HL-60/S4 (cell line): ENCODE measurements at regions not wholly inside any gene's neighbourhood (a gene's known extent, or its start where the extent isn't known, plus 50 kb on each side); places are given as distances from the start of the nearest gene placed in this dataset.

Experiments
- in situ Hi-C: fragments of 300-500 bp; cut with MboI; formaldehyde crosslinking; loops from 2 replicates; pipeline ENCODE4 v1.14.3; 2022; ENCODE audit warnings: low sequenced_read_pairs

DNA sequence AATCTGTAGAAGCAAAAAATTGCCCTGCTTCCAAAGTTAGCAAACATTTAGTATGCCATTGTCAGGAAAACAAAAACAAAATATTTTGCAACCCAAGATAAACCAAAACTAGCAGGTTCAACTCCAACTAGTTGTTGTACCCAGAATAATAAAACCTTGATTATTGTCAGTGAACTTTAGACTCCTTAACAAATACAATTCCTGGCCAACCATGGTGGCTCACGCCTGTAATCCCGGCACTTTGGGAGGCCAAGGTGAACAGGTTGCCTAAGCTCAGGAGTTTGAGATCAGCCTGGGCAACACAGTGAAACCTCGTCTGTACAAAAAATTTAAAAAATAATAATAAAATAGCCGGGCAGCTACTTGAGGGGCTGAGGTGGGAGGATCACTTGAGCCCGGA lies 53.6 kb upstream of the EPCAM start:
- in situ Hi-C loops, result loop anchor here (10.0 to 25.0 kb wide), 2 partner anchors 321 to 678 kb away; no protein-coding TSS in a partner anchor

DNA sequence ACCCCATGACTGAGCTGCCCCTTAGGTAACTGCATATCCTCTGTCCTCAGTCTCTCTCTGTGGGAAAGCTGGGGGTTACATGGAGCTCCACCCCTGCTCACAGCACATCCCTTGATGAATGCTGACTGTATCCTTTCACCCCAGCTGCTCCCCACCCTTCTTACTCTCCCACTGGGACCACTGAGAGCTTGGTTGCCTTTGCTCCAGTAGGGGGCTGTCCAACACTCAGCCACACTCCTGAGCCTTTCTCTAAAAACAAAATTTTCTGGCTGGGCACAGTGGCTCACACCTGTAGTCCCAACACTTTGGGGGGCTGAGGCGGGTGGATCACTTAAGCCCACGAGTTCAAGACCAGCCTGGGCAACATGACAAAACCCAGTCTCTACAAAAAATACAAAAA lies 55.4 kb upstream of the EPCAM start:
- in situ Hi-C loops, result loop anchor here (10.0 to 25.0 kb wide), 2 partner anchors 319 to 676 kb away; no protein-coding TSS in a partner anchor

DNA sequence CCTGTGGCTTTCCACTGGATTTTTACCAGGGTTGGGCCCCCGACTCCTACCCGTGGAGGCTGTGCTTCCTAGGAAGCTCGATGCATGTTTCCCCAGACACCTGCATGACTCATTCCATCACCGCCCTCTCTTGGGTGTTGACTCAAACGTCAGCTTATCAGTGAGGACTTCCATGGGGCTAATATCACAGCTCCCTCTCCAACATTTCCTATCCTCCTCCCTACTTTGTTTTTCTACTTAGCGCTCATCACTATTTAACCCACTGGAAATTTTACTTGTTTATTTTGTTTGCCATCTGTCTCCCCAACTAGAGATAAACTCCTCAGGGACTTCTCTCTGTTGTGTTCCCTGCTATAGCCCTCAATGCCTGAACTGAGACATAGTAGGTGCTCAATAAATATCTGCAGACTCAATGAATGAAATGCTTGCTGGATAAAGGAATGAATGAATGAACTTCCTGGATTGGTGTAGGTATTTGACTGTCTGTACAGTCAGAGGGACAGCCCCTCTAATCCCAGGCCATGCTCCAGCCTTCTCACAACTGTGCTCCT lies 55.9 kb upstream of the EPCAM start:
- in situ Hi-C loops, result loop anchor here (10.0 to 25.0 kb wide), 2 partner anchors 318 to 676 kb away; no protein-coding TSS in a partner anchor

DNA sequence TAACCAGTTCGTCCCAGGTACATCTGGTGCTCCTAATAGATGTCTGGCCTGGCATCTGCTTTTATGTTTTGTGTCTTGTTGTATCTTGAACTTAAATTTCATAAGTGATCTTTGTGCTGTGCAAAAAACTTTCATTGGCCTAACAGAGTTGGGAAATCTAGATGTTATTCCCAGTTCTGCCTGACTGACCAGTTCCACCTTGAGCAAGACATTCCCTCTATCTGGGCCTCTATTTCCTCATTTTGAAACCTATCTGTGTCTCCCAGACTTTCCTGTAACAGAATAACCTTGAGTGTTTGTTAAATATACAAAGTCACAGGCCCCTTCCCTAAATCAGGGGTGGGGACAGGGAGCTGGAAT lies 56.6 kb upstream of the EPCAM start:
- in situ Hi-C loops, result loop anchor here (10.0 to 25.0 kb wide), 2 partner anchors 318 to 675 kb away; no protein-coding TSS in a partner anchor

DNA sequence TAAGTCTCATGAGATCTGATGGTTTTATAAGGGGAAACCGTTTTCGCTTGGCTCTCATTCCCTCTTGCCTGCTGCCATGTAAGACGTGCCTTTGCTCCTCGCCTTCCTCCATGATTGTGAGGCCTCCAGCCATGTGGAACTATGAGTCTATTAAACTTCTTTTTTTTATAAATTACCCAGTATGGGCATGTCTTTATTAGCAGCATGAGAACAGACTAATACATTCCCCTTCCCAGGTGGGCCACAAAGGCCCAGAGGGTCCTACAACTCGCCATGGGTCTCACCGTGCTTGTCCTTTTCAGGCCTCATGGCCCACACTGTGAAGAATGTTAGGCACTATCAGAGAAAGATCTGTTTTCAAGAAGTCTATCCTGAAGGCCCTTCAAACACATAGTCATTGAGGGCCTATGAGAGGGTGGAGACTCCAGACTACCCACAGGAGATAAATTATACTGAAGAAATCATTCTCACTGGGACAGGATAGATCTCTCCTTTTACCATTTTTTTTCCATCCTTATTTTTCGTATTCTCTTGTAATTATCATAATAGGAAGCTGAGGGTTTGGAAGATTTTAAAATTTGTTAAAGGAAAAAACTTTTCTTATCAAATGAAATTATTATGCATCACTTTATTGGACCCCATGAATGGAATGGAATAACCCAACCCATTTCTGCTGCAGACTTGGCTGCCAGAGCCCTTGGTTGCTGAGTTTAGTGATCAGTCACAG lies 57.2 kb upstream of the EPCAM start:
- in situ Hi-C loops, result loop anchor here (10.0 to 25.0 kb wide), 2 partner anchors 317 to 675 kb away; no protein-coding TSS in a partner anchor

DNA sequence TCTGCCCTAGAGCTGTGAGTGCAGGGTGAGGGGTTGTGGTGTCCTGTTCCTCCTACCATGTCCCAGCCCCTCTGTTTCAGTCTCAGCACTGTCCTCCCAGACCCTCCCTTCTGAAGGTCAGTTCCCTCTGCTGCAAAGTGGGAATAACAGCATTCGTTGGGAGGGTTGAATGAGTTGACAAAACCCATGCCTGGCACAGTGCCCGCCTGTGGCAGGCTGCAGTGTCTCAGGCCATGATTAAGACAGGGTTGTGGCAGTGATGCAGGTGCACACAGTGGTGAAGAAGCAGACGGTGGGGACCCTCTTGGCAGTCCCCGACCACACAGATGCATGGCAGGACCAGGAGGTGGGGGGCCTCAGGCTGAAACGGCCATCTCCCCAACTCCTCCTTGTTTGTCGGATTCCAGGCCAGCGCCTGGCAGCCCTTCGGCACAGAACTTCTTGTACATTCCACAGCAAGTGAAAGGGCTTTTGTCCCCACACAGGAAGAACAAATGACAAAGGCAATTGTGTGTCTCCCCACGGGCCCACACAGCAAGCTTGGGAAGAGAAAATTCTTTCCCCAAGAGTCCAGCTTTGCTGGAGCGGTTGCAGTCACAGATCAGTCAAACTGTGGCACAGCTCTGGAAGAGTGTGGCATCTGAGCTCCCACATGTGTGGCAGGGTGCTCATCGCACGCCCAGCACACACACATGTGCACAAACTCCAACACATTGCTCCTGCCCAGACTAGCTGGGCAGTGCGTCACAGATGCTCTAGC lies 58.1 kb upstream of the EPCAM start:
- in situ Hi-C loops, result loop anchor here (10.0 to 25.0 kb wide), 2 partner anchors 316 to 674 kb away; no protein-coding TSS in a partner anchor

DNA sequence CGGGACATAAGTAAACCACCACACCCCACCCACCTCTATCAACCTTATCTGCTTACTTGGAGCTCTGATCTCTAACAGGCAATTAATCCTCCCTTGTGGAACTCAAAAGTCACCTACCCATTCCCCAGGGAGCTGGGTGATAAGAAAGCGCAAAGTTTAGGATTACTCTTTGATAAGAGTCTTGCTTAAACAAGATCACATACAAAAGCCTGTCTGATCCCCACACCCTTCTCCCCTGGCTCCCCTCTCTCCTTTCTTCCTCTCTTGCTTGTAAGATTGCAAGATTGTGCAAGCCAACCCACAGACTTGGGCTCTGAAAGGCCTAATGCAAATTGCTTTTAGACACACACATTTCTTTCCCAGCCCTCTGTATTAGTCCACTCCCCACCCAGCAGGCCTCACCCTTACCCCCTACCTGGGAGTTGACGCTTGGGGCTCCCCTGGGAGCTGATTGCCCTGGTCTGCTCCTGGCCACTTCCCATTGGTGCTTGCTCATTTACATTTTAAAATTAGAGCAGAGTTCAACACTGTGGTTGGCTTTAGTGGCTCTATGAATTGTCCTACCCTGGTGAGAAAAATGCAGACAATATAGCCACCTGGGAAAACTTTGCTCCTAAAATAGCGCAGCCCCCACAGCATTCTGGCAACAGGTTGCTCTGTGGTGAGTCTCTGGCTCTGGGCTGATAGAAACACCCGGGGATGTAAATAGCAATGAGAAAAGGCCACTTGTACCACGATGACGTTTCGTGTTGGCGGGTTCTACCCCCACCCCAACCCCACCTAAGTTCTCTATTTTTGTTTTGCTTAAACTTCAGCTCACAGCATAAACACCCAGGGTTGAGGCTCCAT lies 58.9 kb upstream of the EPCAM start:
- in situ Hi-C loops, result loop anchor here (10.0 to 25.0 kb wide), 2 partner anchors 315 to 673 kb away; no protein-coding TSS in a partner anchor

DNA sequence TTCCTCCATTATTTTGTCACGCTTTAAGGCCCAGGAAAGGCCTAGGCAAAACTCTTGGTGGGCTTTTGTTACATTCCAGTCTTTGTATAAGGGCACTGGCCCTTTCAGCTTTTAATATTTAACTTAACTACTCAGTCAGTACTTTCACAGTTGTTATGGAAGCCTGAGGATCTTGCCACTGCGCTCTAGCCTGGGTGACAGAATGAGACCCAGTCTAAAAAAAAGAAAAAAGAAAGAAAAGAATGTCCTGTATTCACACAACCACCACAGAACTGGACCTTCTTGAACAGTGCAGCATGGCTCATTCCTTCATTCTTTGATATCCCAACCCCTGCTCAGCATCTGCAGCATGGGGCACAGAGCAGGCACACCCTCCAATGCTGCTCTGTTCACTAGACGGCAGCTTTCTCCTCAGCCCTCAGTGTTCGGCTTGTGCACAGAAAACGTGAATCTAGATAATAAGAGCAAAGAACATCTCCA lies 59.6 kb upstream of the EPCAM start:
- in situ Hi-C loops, result loop anchor here (25.0 kb wide), 1 partner anchor 672 kb away; no protein-coding TSS in a partner anchor

DNA sequence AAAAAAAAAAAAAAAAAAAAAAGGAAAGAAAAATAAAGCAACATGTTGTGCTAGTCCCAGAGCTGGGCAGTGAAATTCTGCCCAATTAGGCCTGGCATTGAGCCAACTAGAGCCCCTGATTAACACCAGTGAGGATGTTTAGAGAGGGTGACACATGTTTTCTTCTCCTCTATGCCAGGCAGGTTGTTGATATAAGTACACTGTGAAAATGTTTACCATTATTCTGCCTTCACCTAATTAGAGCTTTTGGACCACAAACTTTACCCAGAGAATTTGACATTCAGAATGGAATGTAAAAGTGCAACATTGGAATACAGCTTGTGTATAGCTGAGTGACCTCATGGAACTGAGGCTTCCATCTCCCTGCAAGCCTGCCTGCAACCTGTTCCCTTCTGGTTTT lies 62.0 kb upstream of the EPCAM start:
- in situ Hi-C loops, result loop anchor here (25.0 kb wide), 1 partner anchor 670 kb away; no protein-coding TSS in a partner anchor

DNA sequence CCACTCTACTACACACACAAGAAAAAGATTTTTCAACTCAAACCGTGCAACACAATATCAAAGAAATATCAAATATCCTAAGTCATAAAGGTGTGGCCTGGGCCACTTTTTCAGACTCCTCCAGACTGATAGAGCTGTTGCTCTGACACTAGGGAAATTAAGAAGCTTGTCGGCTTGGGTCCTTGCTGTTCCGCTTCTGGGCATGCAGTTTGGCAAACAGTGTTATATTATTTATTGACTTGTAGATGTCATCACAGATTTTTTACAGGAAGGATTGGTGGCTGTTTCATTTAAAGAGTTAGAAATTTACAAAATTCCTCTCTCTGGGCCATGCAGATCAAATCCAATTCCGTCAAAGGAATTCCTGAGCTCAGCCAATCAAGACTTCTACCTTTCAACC lies 64.5 kb upstream of the EPCAM start:
- in situ Hi-C loops, result loop anchor here (25.0 kb wide), 1 partner anchor 667 kb away; no protein-coding TSS in a partner anchor

DNA sequence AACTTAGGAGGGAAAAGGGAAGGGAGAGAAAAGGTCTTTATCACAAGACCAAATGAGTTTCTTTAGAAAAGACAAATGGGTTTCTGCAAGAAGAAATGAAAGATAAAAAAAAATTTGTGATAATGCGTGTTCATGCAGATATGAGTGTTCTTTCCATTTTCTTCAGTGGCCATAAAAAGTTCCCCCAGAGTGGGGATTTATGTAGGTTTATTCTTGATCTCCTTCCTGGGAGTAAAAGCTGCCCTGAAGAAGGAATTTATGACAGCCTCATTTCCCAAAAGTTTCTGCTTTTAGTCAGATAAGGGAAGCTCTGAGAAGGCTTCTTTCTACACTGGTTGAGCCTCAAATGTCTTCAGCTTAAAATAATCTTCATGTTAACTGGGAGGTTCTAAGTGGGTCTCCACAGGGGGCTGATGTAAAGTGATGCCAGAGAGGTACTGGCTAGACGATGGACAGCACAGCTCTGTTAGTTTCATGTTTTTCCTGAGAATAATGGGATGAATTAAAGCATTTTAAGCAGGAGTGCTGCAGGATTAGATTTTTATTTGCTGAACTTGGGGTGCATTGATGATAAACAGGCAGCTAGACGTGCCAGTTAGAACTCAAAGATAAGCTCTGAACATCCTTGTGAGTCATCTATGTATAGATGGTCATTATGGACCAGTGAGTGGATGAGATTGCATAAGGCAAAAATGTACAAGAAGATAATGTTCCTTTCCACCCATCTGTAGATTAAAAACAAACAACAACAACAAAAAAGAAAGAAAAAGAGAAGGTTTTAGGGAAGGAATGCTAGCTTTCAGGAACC lies 65.6 kb upstream of the EPCAM start:
- in situ Hi-C loops, result loop anchor here (25.0 kb wide), 1 partner anchor 666 kb away; no protein-coding TSS in a partner anchor

DNA sequence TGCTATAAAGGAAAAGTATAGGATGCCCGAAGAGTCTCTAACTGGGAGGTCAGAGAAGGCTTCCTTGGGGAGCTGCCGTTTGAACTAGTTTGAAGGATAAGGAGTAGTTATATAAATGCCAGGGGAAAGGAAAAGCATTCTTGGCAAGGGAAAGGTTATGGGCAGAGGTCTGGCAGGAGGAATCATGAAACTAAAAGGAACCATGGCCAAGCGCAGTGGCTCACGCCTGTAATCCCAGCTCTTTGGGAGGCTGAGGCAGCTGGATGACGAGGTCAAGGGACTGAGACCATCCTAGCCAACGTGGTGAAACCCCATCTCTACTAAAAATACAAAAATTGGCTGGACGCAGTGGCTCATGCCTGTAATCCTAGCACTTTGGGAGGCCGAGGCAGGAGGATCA lies 66.8 kb upstream of the EPCAM start:
- in situ Hi-C loops, result loop anchor here (25.0 kb wide), 1 partner anchor 665 kb away; no protein-coding TSS in a partner anchor

DNA sequence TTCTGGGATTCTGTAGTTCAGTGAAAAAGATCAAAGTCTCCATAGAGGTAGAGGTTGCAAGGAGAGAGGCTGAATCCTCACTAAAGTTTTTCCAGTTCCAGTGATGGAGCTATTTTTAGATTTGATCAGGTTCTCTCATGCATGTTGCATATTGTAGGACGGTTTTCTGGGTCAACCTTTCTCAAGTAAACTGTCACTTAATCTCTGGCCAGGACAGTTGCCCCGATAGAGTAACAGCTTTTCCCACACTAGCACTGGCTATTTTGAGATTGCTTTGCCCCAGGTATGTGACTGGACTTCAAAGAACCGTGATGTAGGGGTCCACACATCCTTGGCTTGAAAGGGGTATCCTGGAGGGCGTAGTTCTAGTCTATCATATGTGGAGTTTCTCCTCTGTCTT lies 67.4 kb upstream of the EPCAM start:
- in situ Hi-C loops, result loop anchor here (25.0 kb wide), 1 partner anchor 664 kb away; no protein-coding TSS in a partner anchor

DNA sequence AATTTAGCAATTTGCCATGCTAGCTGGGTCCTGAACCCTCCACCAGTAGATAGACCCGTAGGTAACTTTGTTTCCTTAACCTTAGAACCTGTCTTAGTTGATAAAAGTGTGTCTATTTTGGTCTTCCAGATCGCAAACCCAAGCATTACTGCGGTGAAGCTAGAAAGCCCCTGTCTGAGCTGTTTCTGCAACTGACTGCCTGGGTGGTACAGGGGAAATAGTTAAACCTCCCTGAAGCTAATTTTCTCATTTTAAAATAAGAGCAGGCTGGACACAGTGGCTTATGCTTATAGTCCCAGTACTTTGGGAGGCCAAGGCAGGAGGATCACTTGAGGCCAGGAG lies 67.9 kb upstream of the EPCAM start:
- in situ Hi-C loops, result loop anchor here (25.0 kb wide), 1 partner anchor 664 kb away; no protein-coding TSS in a partner anchor

DNA sequence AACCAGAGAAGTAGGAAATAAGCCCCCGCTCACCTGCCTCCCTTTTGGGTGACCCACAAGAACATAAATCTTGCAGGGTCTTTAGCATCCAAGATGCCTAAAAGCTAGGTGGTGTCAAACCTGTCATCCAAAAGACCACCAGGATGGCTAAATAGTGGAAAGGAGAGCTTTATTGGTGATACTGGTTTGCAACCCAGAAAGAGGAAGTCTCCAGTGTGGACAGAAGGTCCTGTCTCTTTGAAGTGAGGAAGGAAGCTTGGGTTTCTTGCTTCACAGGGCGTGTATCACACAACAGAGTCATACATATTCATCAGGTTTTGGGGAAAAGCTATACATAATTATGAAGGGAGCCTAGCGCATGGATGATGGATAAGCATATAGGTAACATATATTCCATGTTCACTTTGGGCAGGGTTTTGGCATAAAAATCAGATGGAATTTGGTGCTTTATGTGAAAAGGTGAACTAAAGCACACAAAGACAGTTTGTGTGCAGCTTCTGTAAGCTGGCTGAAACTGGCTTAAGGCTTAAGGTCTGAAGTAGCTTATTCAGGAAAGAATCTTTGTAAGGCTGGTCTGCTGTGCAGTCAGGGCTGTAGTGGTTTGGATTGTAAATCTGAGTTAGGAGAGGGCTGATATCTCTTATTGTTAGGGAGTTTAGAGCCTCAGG lies 68.4 kb upstream of the EPCAM start:
- in situ Hi-C loops, result loop anchor here (25.0 kb wide), 1 partner anchor 663 kb away; no protein-coding TSS in a partner anchor

DNA sequence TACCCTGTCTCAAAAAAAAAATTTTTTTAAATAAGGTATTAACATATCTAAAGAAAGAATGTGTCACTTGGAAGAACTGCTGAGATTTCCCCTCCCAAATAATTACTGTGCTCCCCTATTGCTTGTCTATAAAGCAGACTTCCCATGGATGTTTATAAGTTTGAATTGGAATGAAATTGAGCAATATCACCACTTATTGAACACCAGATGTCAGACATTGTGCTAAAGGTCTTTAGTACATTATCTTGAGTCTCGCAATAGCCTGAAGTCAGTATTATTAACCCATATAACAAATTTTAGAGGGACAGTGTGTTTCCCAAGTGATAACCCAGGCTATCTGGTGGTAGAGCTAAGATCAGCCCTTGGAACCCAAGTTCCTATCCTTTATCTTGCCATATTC lies 69.0 kb upstream of the EPCAM start:
- in situ Hi-C loops, result loop anchor here (25.0 kb wide), 1 partner anchor 663 kb away; no protein-coding TSS in a partner anchor

DNA sequence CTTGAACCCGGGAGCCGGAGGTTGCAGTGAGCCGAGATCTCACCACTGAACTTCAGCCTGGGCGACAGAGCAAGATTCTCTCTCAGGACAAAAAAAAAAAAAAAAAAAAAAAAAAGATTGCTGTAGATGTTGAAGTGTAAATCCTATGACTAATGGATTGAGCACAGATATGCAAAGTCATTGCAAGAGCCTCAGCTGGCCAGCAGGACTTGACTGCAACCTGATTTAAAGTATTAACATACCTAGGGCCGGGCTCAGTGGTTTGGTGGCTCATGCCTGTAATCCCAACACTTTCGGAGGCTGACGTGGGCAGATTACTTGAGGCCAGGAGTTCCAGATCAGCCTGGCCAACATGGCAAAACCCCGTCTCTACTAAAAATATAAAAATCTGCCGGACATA lies 69.6 kb upstream of the EPCAM start:
- in situ Hi-C loops, result no loop called here

DNA sequence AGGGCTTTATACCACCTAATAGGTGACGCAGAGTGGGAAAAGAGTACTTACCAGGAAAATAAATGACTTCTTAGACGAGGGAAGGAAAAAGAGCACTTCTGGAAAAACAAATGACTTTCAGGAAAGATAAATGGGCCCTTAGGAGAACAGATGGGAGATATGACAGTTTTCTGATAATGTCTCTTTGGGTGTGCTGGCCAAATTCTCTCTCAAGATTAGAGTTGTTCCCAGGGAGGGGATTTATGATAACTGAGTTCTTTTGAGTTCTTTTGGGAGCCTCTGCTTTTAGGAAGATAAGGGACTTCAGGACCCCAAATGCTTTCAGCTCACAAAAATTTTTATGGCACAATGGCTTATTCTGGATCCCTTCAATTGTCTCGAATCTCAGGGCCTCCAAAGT lies 70.3 kb upstream of the EPCAM start:
- in situ Hi-C loops, result no loop called here
